GM12878 (cell line): ENCODE measurements at regions not wholly inside any gene's neighbourhood (a gene's known extent, or its start where the extent isn't known, plus 50 kb on each side); places are given as distances from the start of the nearest gene placed in this dataset.

Source experiments
- ATAC-seq: fragments of 200-7000 bp; cut with Tn5 transposase; 3 replicates; pipeline ENCODE4 v1.9.1; 2020; ENCODE audit warnings: mild to moderate bottlenecking, moderate library complexity
- BruUV-seq: library from RNA; stranded (reverse); fragments of 400-500 nt; replicated peaks from 2 replicates; lab custom pipeline; 2021; lab: Mats Ljungman, UMichigan
- CTCF ChIA-PET: fragments of 300-600 bp; sonication (Branson Sonifier 250); formaldehyde crosslinking; extraction: SDS; loops from one replicate; lab custom pipeline; 2021; ENCODE audit warnings: inconsistent platforms; lab: Yijun Ruan, JAX
- POLR2A ChIA-PET: fragments of 350-600 bp; formaldehyde crosslinking; extraction: SDS; loops from one replicate; lab custom pipeline; 2021; ENCODE audit warnings: inconsistent platforms; lab: Charles Lee
- RAD21 ChIA-PET: fragments of 300-600 bp; sonication (Branson Sonifier 250); formaldehyde crosslinking; loops from one replicate; lab custom pipeline; 2023; ENCODE audit warnings: antibody characterized with exemption; ENCODE audit not compliant: unreplicated experiment; lab: Charles Lee
- SMC1A ChIA-PET: fragments of 300-600 bp; sonication (Branson Sonifier 250); formaldehyde crosslinking; loops from one replicate; lab custom pipeline; 2023; ENCODE audit not compliant: unreplicated experiment, uncharacterized antibody; lab: Charles Lee
- DNase-seq: peaks from one replicate; pipeline ENCODE4 v3.0.0-alpha.2; 2011; ENCODE audit warnings: low read depth, low spot score
- FAIRE-seq: peaks from 3 replicates; lab custom pipeline; 2011; peaks lifted over from hg19 to GRCh38; lab: Jason Lieb, UNC
- H2AFZ ChIP-seq: 2 replicates; pipeline ENCODE4 v1.6.0; 2011; ENCODE audit warnings: low read depth, low read length, control low read depth; ENCODE audit not compliant: control insufficient read depth
- H3K27ac ChIP-seq: 2 replicates; pipeline ENCODE4 v1.5.1; 2011; ENCODE audit warnings: control low read depth; ENCODE audit not compliant: control insufficient read depth, insufficient read depth
- H3K27me3 ChIP-seq, 2 experiments: replicated peaks in 1 of 2; 2 replicates each; pipeline versions ENCODE4 v1.6.0 to v1.6.1; 2011; ENCODE audit warnings: low read length in 1 of 2; ENCODE audit not compliant: control insufficient read depth in 2 of 2, insufficient read depth in 2 of 2
- H3K36me3 ChIP-seq, 2 experiments: 2 replicates each; pipeline ENCODE4 v1.5.1; 2011; ENCODE audit warnings: low read length in 1 of 2; ENCODE audit not compliant: control insufficient read depth in 2 of 2, insufficient read depth in 2 of 2
- H3K4me1 ChIP-seq: 2 replicates; pipeline ENCODE4 v1.6.1; 2011; ENCODE audit warnings: mild to moderate bottlenecking, low read length, moderate library complexity, mixed read lengths; ENCODE audit not compliant: control insufficient read depth, insufficient read depth
- H3K4me2 ChIP-seq: 2 replicates; pipeline ENCODE4 v1.6.0; 2011; ENCODE audit warnings: control low read depth; ENCODE audit not compliant: control insufficient read depth, insufficient read depth
- H3K4me3 ChIP-seq: fragments of 200-600 bp; sonication (generic); 2 replicates; pipeline ENCODE4 v1.5.1; 2016
- H3K79me2 ChIP-seq: 2 replicates; pipeline ENCODE4 v1.6.0; 2011; ENCODE audit warnings: low read length; ENCODE audit not compliant: control insufficient read depth, insufficient read depth
- H3K9ac ChIP-seq: 2 replicates; pipeline ENCODE4 v1.8.0; 2011; ENCODE audit warnings: low read length, control low read depth, mixed read lengths; ENCODE audit not compliant: control insufficient read depth, insufficient read depth
- H3K9me3 ChIP-seq: replicated peaks from 3 replicates; pipeline ENCODE4 v1.5.1; 2011; ENCODE audit warnings: mild to moderate bottlenecking, low read length; ENCODE audit not compliant: control insufficient read depth, insufficient read depth
- H4K20me1 ChIP-seq: 2 replicates; pipeline ENCODE4 v1.6.0; 2011; ENCODE audit not compliant: control insufficient read depth, insufficient read depth
- ATF7 ChIP-seq: fragments of 450-650 bp; IDR thresholded peaks from 2 replicates; pipeline ENCODE4 v1.6.1; 2016; ENCODE audit warnings: low read depth, mild to moderate bottlenecking
- CEBPB ChIP-seq, 2 experiments: fragments of 150-350 bp in 1 of 2; IDR thresholded peaks; 2 replicates each; pipeline ENCODE4 v1.6.1; 2012 to 2014; ENCODE audit warnings: low read depth in 2 of 2, low read length in 2 of 2, borderline replicate concordance in 1 of 2, inconsistent platforms in 1 of 2
- EED ChIP-seq: sonication (generic); IDR thresholded peaks from 2 replicates; pipeline ENCODE4 v1.6.1; 2016; ENCODE audit warnings: antibody characterized with exemption, low read depth
- RB1 ChIP-seq: fragments of 450-650 bp; formaldehyde crosslinking; IDR thresholded peaks from 2 replicates; pipeline ENCODE4 v1.6.1; 2017; ENCODE audit warnings: mild to moderate bottlenecking, borderline replicate concordance
- RELA ChIP-seq: fragments of 450-650 bp; IDR thresholded peaks from 2 replicates; pipeline ENCODE4 v1.8.0; 2014; ENCODE audit warnings: borderline replicate concordance; ENCODE audit not compliant: partially characterized antibody
- SUZ12 ChIP-seq: fragments of 200-600 bp; sonication (generic); IDR thresholded peaks from one replicate; pipeline ENCODE4 v1.6.1; 2018; ENCODE audit warnings: antibody characterized with exemption, mild to moderate bottlenecking; ENCODE audit not compliant: unreplicated experiment
- TARDBP ChIP-seq: IDR thresholded peaks from 2 replicates; pipeline ENCODE4 v1.6.1; 2016; ENCODE audit warnings: borderline replicate concordance
- ZNF384 ChIP-seq: IDR thresholded peaks from 2 replicates; pipeline ENCODE4 v1.6.1; 2012; ENCODE audit warnings: low read depth, mild to moderate bottlenecking, low read length, improper control_type of control experiment, borderline replicate concordance
- WGBS: methylation state at CpG from one replicate; pipeline ENCODE4 v1.1.6; 2016; ENCODE audit warnings: low lambda C conversion rate; ENCODE audit not compliant: insufficient replicate concordance, insufficient coverage; ENCODE audit errors: missing lambda C conversion rate; 5-methylcytosine and 5-hydroxymethylcytosine counted together
- in situ Hi-C: fragments of 300-500 bp; cut with MboI; formaldehyde crosslinking; loops from 9 replicates; pipeline ENCODE4 v1.14.3; 2018; ENCODE audit warnings: mixed read lengths
- intact Hi-C: fragments of 100-400 bp; cut with micrococcal nuclease; formaldehyde crosslinking; loops from one replicate; pipeline ENCODE4 v1.14.2; 2022; ENCODE audit not compliant: unreplicated experiment
- TF ChIP-seq, protein P1 (sequence below): fragments of 450-650 bp; IDR thresholded peaks from 2 replicates; pipeline ENCODE4 v1.6.1; 2017; ENCODE audit warnings: mild to moderate bottlenecking, moderate library complexity
- TF ChIP-seq, protein P2 (sequence below): fragments of 450-650 bp; conservative IDR thresholded peaks from 2 replicates; pipeline ENCODE4 v1.6.1; 2017; ENCODE audit warnings: mild to moderate bottlenecking, moderate library complexity
- TF ChIP-seq, protein P3 (sequence below): fragments of 450-650 bp; formaldehyde crosslinking; IDR thresholded peaks from 2 replicates; pipeline ENCODE4 v1.4.0; 2022; ENCODE audit warnings: mild to moderate bottlenecking, moderate library complexity

- TF ChIP-seq, protein P1, sequence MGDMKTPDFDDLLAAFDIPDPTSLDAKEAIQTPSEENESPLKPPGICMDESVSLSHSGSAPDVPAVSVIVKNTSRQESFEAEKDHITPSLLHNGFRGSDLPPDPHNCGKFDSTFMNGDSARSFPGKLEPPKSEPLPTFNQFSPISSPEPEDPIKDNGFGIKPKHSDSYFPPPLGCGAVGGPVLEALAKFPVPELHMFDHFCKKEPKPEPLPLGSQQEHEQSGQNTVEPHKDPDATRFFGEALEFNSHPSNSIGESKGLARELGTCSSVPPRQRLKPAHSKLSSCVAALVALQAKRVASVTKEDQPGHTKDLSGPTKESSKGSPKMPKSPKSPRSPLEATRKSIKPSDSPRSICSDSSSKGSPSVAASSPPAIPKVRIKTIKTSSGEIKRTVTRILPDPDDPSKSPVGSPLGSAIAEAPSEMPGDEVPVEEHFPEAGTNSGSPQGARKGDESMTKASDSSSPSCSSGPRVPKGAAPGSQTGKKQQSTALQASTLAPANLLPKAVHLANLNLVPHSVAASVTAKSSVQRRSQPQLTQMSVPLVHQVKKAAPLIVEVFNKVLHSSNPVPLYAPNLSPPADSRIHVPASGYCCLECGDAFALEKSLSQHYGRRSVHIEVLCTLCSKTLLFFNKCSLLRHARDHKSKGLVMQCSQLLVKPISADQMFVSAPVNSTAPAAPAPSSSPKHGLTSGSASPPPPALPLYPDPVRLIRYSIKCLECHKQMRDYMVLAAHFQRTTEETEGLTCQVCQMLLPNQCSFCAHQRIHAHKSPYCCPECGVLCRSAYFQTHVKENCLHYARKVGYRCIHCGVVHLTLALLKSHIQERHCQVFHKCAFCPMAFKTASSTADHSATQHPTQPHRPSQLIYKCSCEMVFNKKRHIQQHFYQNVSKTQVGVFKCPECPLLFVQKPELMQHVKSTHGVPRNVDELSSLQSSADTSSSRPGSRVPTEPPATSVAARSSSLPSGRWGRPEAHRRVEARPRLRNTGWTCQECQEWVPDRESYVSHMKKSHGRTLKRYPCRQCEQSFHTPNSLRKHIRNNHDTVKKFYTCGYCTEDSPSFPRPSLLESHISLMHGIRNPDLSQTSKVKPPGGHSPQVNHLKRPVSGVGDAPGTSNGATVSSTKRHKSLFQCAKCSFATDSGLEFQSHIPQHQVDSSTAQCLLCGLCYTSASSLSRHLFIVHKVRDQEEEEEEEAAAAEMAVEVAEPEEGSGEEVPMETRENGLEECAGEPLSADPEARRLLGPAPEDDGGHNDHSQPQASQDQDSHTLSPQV, result no peak
- TF ChIP-seq EED (no peak), TARDBP (no peak), ZNF384 (no peak)
These were observed 349.5 kb downstream of the NPIPA8 start (continued) for GRCh38 chr16:17986991-17987390.

DNA sequence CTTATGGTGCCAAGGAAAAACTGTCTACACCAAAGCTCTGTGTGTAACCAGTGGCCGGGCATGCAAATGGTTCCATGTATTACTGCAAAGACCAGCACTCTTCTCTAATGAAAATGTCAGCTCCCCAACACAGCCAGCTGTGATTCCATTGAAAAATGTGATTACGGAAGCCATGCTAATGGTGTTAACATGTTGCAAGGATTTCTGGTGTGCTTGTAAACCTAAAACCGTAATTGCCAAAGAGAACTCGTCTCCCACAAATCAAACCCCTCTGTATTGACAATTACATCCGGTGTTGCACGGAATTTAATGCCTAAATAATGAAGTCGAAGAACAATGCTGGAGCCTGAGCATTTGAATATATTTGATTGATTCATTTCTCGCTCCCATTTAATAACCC lies 351.7 kb downstream of the NPIPA8 start:
- intact Hi-C loops (no loop called here), in situ Hi-C loops (no loop called here)
- DNase-seq, result no peak
- Histone ChIP-seq H3K9me3 (no peaks in the 10 kb centered on the region), H3K27me3 (no peaks in the 10 kb centered on the region), H3K9ac (no peak overlapping the region), H3K4me1 (no peaks in the 10 kb centered on the region), H4K20me1 (no peaks in the 10 kb centered on the region), H2AFZ (no peak overlapping the region), H3K79me2 (no peaks in the 10 kb centered on the region), H3K27ac (no peak overlapping the region), H3K36me3 (no peaks in the 10 kb centered on the region), H3K4me2 (no peak overlapping the region), H3K4me3 (no peak overlapping the region)
- SMC1A ChIA-PET, result no interaction called here
- CTCF ChIA-PET, result no interaction called here
- no TSS peak for BruUV-seq
- 39% methylated on average over 8 of the region's 8 CpGs for WGBS
- POLR2A ChIA-PET, result interaction anchor here (0.7 kb wide), 1 partner anchor 42 kb away, joined by 3 read pairs; no protein-coding TSS in a partner anchor
- no peak for FAIRE-seq
- TF ChIP-seq RB1, result no peak
- no peak for TF ChIP-seq SUZ12
- no peak for TF ChIP-seq ATF7
- TF ChIP-seq, protein P2, sequence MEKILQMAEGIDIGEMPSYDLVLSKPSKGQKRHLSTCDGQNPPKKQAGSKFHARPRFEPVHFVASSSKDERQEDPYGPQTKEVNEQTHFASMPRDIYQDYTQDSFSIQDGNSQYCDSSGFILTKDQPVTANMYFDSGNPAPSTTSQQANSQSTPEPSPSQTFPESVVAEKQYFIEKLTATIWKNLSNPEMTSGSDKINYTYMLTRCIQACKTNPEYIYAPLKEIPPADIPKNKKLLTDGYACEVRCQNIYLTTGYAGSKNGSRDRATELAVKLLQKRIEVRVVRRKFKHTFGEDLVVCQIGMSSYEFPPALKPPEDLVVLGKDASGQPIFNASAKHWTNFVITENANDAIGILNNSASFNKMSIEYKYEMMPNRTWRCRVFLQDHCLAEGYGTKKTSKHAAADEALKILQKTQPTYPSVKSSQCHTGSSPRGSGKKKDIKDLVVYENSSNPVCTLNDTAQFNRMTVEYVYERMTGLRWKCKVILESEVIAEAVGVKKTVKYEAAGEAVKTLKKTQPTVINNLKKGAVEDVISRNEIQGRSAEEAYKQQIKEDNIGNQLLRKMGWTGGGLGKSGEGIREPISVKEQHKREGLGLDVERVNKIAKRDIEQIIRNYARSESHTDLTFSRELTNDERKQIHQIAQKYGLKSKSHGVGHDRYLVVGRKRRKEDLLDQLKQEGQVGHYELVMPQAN, result no peak
- no peak for TF ChIP-seq RELA
- TF ChIP-seq, protein P3, sequence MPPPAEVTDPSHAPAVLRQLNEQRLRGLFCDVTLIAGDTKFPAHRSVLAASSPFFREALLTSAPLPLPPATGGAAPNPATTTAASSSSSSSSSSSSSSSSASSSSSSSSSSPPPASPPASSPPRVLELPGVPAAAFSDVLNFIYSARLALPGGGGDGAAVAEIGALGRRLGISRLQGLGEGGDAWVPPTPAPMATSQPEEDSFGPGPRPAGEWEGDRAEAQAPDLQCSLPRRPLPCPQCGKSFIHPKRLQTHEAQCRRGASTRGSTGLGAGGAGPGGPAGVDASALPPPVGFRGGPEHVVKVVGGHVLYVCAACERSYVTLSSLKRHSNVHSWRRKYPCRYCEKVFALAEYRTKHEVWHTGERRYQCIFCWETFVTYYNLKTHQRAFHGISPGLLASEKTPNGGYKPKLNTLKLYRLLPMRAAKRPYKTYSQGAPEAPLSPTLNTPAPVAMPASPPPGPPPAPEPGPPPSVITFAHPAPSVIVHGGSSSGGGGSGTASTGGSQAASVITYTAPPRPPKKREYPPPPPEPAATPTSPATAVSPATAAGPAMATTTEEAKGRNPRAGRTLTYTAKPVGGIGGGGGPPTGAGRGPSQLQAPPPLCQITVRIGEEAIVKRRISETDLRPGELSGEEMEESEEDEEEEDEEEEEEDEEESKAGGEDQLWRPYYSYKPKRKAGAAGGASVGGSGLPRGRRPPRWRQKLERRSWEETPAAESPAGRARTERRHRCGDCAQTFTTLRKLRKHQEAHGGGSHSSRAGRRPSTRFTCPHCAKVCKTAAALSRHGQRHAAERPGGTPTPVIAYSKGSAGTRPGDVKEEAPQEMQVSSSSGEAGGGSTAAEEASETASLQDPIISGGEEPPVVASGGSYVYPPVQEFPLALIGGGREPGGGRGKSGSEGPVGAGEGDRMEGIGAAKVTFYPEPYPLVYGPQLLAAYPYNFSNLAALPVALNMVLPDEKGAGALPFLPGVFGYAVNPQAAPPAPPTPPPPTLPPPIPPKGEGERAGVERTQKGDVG (CRISPR knock-in tag), result no peak
- TF ChIP-seq CEBPB (IDR thresholded peaks at IDR 0.05; ENCODE audit: borderline replicate concordance in 1 of 2, low read depth in 2 of 2, low read length in 2 of 2), result no peak
- no peak for ATAC-seq
- RAD21 ChIA-PET, result no interaction called here
